Vagina (tissue), 2 donors: ENCODE measurements at regions not wholly inside any gene's neighbourhood (a gene's known extent, or its start where the extent isn't known, plus 50 kb on each side); places are given as distances from the start of the nearest gene placed in this dataset.

Experiments
- DNase-seq, 2 donors: peaks; one replicate each; pipeline ENCODE4 v3.0.0-alpha.2; 2017; ENCODE audit errors: extremely low spot score in 2 of 2
- H3K27ac ChIP-seq: fragments of 200-600 bp; sonication (generic); one replicate; pipeline ENCODE4 v1.5.1; 2019
- H3K27me3 ChIP-seq: fragments of 200-600 bp; sonication (generic); one replicate; pipeline ENCODE4 v1.5.1; 2019
- H3K36me3 ChIP-seq, 2 donors: fragments of 200-600 bp; sonication (generic); one replicate each; pipeline ENCODE4 v1.5.1; 2017 to 2019
- H3K4me1 ChIP-seq: fragments of 200-600 bp; sonication (generic); one replicate; pipeline ENCODE4 v1.5.1; 2019
- H3K4me3 ChIP-seq, 2 donors: fragments of 200-600 bp; sonication (generic); 1 replicate in 1 of 2; 2 replicates in 1 of 2; pipeline ENCODE4 v1.5.1; 2016 to 2019
- H3K9me3 ChIP-seq: fragments of 200-600 bp; sonication (generic); one replicate; pipeline ENCODE4 v1.5.1; 2019
- POLR2A ChIP-seq, 2 donors: fragments of 450-650 bp; IDR thresholded peaks; one replicate each; pipeline ENCODE4 v1.6.1; 2017; ENCODE audit warnings: antibody characterized with exemption in 2 of 2, mild to moderate bottlenecking in 2 of 2, moderate library complexity in 2 of 2
- POLR2AphosphoS5 ChIP-seq, 2 donors: sonication (generic); formaldehyde crosslinking; IDR thresholded peaks; one replicate each; pipeline ENCODE4 v1.9.0; 2017; ENCODE audit warnings: antibody characterized with exemption in 2 of 2, mild to moderate bottlenecking in 2 of 2, low read depth in 1 of 2; ENCODE audit not compliant: insufficient read depth in 1 of 2
- intact Hi-C: fragments of 100-400 bp; cut with DNase I; formaldehyde crosslinking; loops from one replicate; pipeline ENCODE4 v1.15.1; 2023
- TF ChIP-seq, protein P1 (sequence below), 3 experiments: fragments of 450-650 bp in 2 of 3; fragments of 200-600 bp in 1 of 3; sonication (generic) in 1 of 3; IDR thresholded peaks; one replicate each; pipeline ENCODE4 v1.5.1; 2017 to 2019; ENCODE audit warnings: antibody characterized with exemption in 3 of 3, mild to moderate bottlenecking in 2 of 3, moderate library complexity in 2 of 3

DNA sequence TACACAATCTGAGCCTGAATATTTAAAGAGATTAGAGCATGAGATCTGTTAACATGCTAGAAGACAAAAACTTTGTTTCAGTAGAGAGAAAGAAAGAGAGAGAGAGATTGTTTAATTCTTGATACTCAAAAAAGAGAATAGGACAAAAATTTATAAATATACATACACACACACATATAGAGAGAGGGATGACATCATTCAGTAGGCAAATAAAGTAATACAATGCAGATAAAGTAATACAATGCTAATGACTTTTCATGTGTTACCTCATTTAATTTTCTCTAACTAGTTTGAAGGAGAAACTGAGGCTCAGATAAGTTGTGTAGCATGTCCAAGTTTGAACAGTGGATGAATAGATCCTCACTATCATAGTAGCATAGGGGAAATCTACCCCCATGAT is 286.4 kb downstream of the CMPK2 start:
- intact Hi-C loops, result no loop called here

GRCh38 chr2:6580982-6581381 is 284.7 kb downstream of the CMPK2 start:
- DNase-seq, result no peak
- H3K27ac ChIP-seq, result no peak overlapping the region
- intact Hi-C loops, result no loop called here
- no peak overlapping the region for H3K4me3 ChIP-seq
- TF ChIP-seq, protein P1, sequence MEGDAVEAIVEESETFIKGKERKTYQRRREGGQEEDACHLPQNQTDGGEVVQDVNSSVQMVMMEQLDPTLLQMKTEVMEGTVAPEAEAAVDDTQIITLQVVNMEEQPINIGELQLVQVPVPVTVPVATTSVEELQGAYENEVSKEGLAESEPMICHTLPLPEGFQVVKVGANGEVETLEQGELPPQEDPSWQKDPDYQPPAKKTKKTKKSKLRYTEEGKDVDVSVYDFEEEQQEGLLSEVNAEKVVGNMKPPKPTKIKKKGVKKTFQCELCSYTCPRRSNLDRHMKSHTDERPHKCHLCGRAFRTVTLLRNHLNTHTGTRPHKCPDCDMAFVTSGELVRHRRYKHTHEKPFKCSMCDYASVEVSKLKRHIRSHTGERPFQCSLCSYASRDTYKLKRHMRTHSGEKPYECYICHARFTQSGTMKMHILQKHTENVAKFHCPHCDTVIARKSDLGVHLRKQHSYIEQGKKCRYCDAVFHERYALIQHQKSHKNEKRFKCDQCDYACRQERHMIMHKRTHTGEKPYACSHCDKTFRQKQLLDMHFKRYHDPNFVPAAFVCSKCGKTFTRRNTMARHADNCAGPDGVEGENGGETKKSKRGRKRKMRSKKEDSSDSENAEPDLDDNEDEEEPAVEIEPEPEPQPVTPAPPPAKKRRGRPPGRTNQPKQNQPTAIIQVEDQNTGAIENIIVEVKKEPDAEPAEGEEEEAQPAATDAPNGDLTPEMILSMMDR (IDR thresholded peaks at IDR 0.05), result no peak
- TF ChIP-seq POLR2AphosphoS5 (IDR thresholded peaks at IDR 0.05; ENCODE audit: insufficient read depth in 1 of 2, low read depth in 1 of 2) (no peak), POLR2A (IDR thresholded peaks at IDR 0.05) (no peak)
- H3K36me3 ChIP-seq, result no peaks in the 10 kb centered on the region
- H3K9me3 ChIP-seq, result no peaks in the 10 kb centered on the region
- no peaks in the 10 kb centered on the region for H3K27me3 ChIP-seq
- H3K4me1 ChIP-seq, result no peaks in the 10 kb centered on the region

More for the DNA sequence above, 286.4 kb downstream of the CMPK2 start:
- Histone ChIP-seq H3K27me3 (no peaks in the 10 kb centered on the region), H3K36me3 (no peaks in the 10 kb centered on the region), H3K27ac (no peak overlapping the region), H3K4me3 (no peak overlapping the region), H3K9me3 (no peaks in the 10 kb centered on the region), H3K4me1 (no peaks in the 10 kb centered on the region)
- no peak for DNase-seq
- TF ChIP-seq, protein P1 (IDR thresholded peaks at IDR 0.05), result no peak
- TF ChIP-seq POLR2AphosphoS5 (IDR thresholded peaks at IDR 0.05; ENCODE audit: insufficient read depth in 1 of 2, low read depth in 1 of 2) (no peak), POLR2A (IDR thresholded peaks at IDR 0.05) (no peak)

- TF ChIP-seq, protein P1 (IDR thresholded peaks at IDR 0.05), result no peak
- TF ChIP-seq POLR2AphosphoS5 (IDR thresholded peaks at IDR 0.05; ENCODE audit: insufficient read depth in 1 of 2, low read depth in 1 of 2), result no peak
- TF ChIP-seq POLR2A (IDR thresholded peaks at IDR 0.05), result no peak
- intact Hi-C loops, result no loop called here
These were observed 276.6 kb downstream of the CMPK2 start for GRCh38 chr2:6589150-6589549.

DNA sequence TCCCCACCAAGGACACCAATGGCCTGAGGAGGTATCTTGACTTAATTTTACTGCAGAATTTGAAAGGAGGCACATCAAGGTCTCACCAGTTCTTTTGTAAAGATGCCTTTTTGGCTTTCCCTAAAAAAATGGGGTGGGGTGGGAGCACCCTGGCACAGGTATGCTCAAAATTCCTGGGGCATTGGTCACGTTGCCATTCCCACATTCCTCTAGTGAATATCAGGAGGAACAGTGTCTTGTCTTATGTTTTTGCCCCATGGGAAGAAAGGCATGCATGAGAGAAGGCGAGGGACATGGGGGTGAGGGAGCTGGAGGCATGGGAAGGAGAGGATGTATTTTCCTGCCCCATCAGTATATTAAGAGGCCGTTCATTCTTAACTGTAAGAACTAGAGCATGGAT is 275.3 kb downstream of the CMPK2 start:
- H3K4me3 ChIP-seq, result no peak overlapping the region
- H3K27me3 ChIP-seq, result no peaks in the 10 kb centered on the region
- no peak for DNase-seq
- no peaks in the 10 kb centered on the region for H3K4me1 ChIP-seq
- no peaks in the 10 kb centered on the region for H3K36me3 ChIP-seq
- no peak overlapping the region for H3K27ac ChIP-seq
- TF ChIP-seq POLR2A (IDR thresholded peaks at IDR 0.05), result no peak
- TF ChIP-seq POLR2AphosphoS5 (IDR thresholded peaks at IDR 0.05; ENCODE audit: insufficient read depth in 1 of 2, low read depth in 1 of 2), result no peak
- TF ChIP-seq, protein P1 (IDR thresholded peaks at IDR 0.05), result no peak
- intact Hi-C loops, result no loop called here
- no peaks in the 10 kb centered on the region for H3K9me3 ChIP-seq

More at GRCh38 chr2:6589150-6589549, 276.6 kb downstream of the CMPK2 start:
- Histone ChIP-seq H3K9me3 (no peaks in the 10 kb centered on the region), H3K27ac (no peak overlapping the region), H3K27me3 (no peaks in the 10 kb centered on the region), H3K4me3 (no peak overlapping the region), H3K4me1 (no peaks in the 10 kb centered on the region), H3K36me3 (no peaks in the 10 kb centered on the region)
- DNase-seq, result no peak

- no peak overlapping the region for H3K4me3 ChIP-seq
- no peaks in the 10 kb centered on the region for H3K36me3 ChIP-seq
- DNase-seq, result no peak
- H3K9me3 ChIP-seq, result no peaks in the 10 kb centered on the region
- no peaks in the 10 kb centered on the region for H3K4me1 ChIP-seq
- no peak overlapping the region for H3K27ac ChIP-seq
- H3K27me3 ChIP-seq, result no peaks in the 10 kb centered on the region
- TF ChIP-seq POLR2A (IDR thresholded peaks at IDR 0.05) (no peak), POLR2AphosphoS5 (IDR thresholded peaks at IDR 0.05; ENCODE audit: insufficient read depth in 1 of 2, low read depth in 1 of 2) (no peak)
- TF ChIP-seq, protein P1 (IDR thresholded peaks at IDR 0.05), result no peak
- intact Hi-C loops, result no loop called here
These were observed 263.2 kb downstream of the CMPK2 start for GRCh38 chr2:6602471-6602870.
